Spleen (tissue), 11 donors: ENCODE measurements at regions not wholly inside any gene's neighbourhood (a gene's known extent, or its start where the extent isn't known, plus 50 kb on each side); places are given as distances from the start of the nearest gene placed in this dataset.

Experiments used
- DNase-seq: peaks from one replicate; pipeline ENCODE4 v3.0.0-alpha.2; 2020
- H3K27ac ChIP-seq, 8 donors: fragments of 200-600 bp; sonication (generic) in 7 of 8; 1 replicate in 4 of 8; 2 replicates in 4 of 8; pipeline versions ENCODE4 v1.5.0 to v1.8.0; 2016 to 2021; ENCODE audit warnings: inconsistent platforms in 4 of 8, mild to moderate bottlenecking in 4 of 8, moderate library complexity in 1 of 8
- H3K27me3 ChIP-seq, 7 donors: fragments of 200-600 bp; sonication (generic) in 6 of 7; replicated peaks in 1 of 7; 1 replicate in 4 of 7; 2 replicates in 3 of 7; pipeline versions ENCODE4 v1.5.0 to v1.8.0; 2016 to 2021; ENCODE audit warnings: inconsistent platforms in 3 of 7, mild to moderate bottlenecking in 1 of 7
- H3K36me3 ChIP-seq, 6 donors: fragments of 200-600 bp; sonication (generic) in 5 of 6; 1 replicate in 4 of 6; 2 replicates in 2 of 6; pipeline versions ENCODE4 v1.5.0 to v1.8.0; 2016 to 2021; ENCODE audit warnings: inconsistent platforms in 2 of 6
- H3K4me1 ChIP-seq, 6 donors: fragments of 200-600 bp; sonication (generic) in 5 of 6; 1 replicate in 3 of 6; 2 replicates in 3 of 6; pipeline versions ENCODE4 v1.5.0 to v1.8.0; 2016 to 2021; ENCODE audit warnings: inconsistent platforms in 3 of 6
- H3K4me3 ChIP-seq, 8 donors: fragments of 200-600 bp; sonication (generic) in 7 of 8; 1 replicate in 4 of 8; 2 replicates in 4 of 8; pipeline versions ENCODE4 v1.5.0 to v1.8.0; 2016 to 2021; ENCODE audit warnings: inconsistent platforms in 4 of 8, mild to moderate bottlenecking in 4 of 8, moderate library complexity in 2 of 8
- H3K9me3 ChIP-seq, 8 donors: fragments of 200-600 bp; sonication (generic) in 7 of 8; 1 replicate in 4 of 8; 2 replicates in 4 of 8; pipeline versions ENCODE4 v1.5.0 to v1.8.0; 2016 to 2021; ENCODE audit warnings: inconsistent platforms in 4 of 8
- POLR2A ChIP-seq, 3 donors: fragments of 450-650 bp; IDR thresholded peaks; one replicate each; pipeline ENCODE4 v1.5.1; 2017; ENCODE audit warnings: antibody characterized with exemption in 3 of 3, mild to moderate bottlenecking in 1 of 3
- POLR2AphosphoS5 ChIP-seq, 3 donors: sonication (generic); formaldehyde crosslinking; IDR thresholded peaks; one replicate each; pipeline ENCODE4 v1.5.1; 2017; ENCODE audit warnings: antibody characterized with exemption in 3 of 3
- WGBS, 5 donors: extraction: QIAGEN DNeasy Blood & Tissue Kit in 3 of 5; methylation state at CpG; one replicate each; pipeline versions ENCODE4 v1.1.5 to v1.1.7; 2013 to 2018; 5-methylcytosine and 5-hydroxymethylcytosine counted together
- intact Hi-C: fragments of 100-400 bp; cut with DNase I; formaldehyde crosslinking; loops from one replicate; pipeline ENCODE4 v1.15.0; 2023; ENCODE audit warnings: low total_unique reads
- TF ChIP-seq, protein P1 (sequence below), 11 experiments: fragments of 200-600 bp in 7 of 11; fragments of 450-650 bp in 4 of 11; sonication (generic) in 4 of 11; IDR thresholded peaks in 8 of 11; conservative IDR thresholded peaks in 3 of 11; 1 replicate in 7 of 11; 2 replicates in 4 of 11; pipeline versions ENCODE4 v1.4.0 to v1.8.0; 2016 to 2021; ENCODE audit warnings: antibody characterized with exemption in 11 of 11, inconsistent platforms in 4 of 11, mild to moderate bottlenecking in 1 of 11
- donor health status: healthy with polysubstance abuse.
- donor health status: DM: no; HTN: no; CAD: no; lungs with moderate emphysema.
- donor health status: DM: no; HTN: no; CAD: no.
- donor health status: Bipolar disorder and iron deficiency.
- donor health status: healthy.
- donor health status: DM: no; HTN: no; CAD: no.
- donor health status: DM: yes; HTN: yes; CAD: no.

GRCh38 chr2:51158251-51158650 lies 126.3 kb upstream of the NRXN1 start:
- no peak for DNase-seq

GRCh38 chr2:51153236-51153635 lies 121.3 kb upstream of the NRXN1 start:
- no peaks in the 10 kb centered on the region for H3K36me3 ChIP-seq
- intact Hi-C loops, result no loop called here
- no peak overlapping the region for H3K27ac ChIP-seq
- H3K9me3 ChIP-seq, result peaks cover 0 to 19% (median 7%) of the 10 kb centered on the region in 8 donors
- DNase-seq, result no peak
- no peaks in the 10 kb centered on the region for H3K27me3 ChIP-seq
- H3K4me3 ChIP-seq, result no peak overlapping the region
- no peaks in the 10 kb centered on the region for H3K4me1 ChIP-seq
- TF ChIP-seq, protein P1, sequence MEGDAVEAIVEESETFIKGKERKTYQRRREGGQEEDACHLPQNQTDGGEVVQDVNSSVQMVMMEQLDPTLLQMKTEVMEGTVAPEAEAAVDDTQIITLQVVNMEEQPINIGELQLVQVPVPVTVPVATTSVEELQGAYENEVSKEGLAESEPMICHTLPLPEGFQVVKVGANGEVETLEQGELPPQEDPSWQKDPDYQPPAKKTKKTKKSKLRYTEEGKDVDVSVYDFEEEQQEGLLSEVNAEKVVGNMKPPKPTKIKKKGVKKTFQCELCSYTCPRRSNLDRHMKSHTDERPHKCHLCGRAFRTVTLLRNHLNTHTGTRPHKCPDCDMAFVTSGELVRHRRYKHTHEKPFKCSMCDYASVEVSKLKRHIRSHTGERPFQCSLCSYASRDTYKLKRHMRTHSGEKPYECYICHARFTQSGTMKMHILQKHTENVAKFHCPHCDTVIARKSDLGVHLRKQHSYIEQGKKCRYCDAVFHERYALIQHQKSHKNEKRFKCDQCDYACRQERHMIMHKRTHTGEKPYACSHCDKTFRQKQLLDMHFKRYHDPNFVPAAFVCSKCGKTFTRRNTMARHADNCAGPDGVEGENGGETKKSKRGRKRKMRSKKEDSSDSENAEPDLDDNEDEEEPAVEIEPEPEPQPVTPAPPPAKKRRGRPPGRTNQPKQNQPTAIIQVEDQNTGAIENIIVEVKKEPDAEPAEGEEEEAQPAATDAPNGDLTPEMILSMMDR (IDR thresholded peaks at IDR 0.05 in 8 of 11, conservative IDR thresholded peaks at IDR 0.05 in 3 of 11), result no peak
- TF ChIP-seq POLR2A (IDR thresholded peaks at IDR 0.05), result no peak
- TF ChIP-seq POLR2AphosphoS5 (IDR thresholded peaks at IDR 0.05), result no peak

More at GRCh38 chr2:51158251-51158650, 126.3 kb upstream of the NRXN1 start:
- Histone ChIP-seq H3K4me1 (no peaks in the 10 kb centered on the region), H3K9me3 (no peaks in the 10 kb centered on the region), H3K27ac (no peak overlapping the region), H3K36me3 (no peaks in the 10 kb centered on the region), H3K27me3 (no peaks in the 10 kb centered on the region), H3K4me3 (no peak overlapping the region)
- intact Hi-C loops, result no loop called here
- 89 to 98% (median 96%) methylated on average over 1 of the region's 1 CpG for WGBS, 5 donors
- TF ChIP-seq POLR2AphosphoS5 (IDR thresholded peaks at IDR 0.05), result no peak
- no peak for TF ChIP-seq POLR2A (IDR thresholded peaks at IDR 0.05)
- TF ChIP-seq, protein P1 (IDR thresholded peaks at IDR 0.05 in 8 of 11, conservative IDR thresholded peaks at IDR 0.05 in 3 of 11), result no peak

DNA sequence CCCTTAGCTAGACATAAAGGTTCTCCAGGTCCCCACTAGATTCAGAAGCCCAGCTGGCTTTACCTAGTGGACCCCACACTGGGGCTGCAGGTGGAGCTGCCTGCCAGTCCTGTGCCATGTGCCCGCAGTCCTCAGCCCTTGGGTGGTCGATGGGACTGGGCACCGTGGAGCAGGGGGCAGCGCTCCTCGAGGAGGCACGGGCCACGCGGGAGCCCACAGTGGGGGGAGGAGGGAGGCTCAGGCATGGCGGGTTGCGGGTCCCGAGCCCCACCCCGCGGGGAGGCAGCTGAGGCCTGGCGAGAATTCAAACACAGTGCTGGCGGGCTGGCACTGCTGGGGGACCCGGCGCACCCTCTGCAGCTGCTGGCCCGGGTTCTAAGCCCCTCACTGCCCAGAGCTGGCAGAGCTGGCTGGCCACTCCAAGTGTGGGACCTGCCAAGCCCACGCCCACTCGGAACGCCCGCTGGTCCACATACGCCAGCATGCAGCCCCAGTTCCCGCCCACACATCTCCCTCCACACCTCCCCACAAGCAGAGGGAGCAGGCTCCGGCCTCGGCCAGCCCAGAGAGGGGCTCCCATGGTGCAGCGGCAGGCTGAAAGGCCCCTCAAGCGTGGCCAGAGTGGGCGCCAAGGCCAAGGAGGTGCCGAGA lies 119.7 kb upstream of the NRXN1 start:
- Histone ChIP-seq H3K4me1 (no peaks in the 10 kb centered on the region), H3K27ac (no peak overlapping the region), H3K36me3 (no peaks in the 10 kb centered on the region), H3K27me3 (no peaks in the 10 kb centered on the region), H3K9me3 (peaks cover 0 to 19% (median 7%) of the 10 kb centered on the region in 8 donors), H3K4me3 (no peak overlapping the region)
- WGBS, 5 donors, result 89 to 95% (median 93%) methylated on average over 12 to 30 of the region's 30 CpGs
- intact Hi-C loops, result no loop called here
- TF ChIP-seq POLR2A (IDR thresholded peaks at IDR 0.05) (no peak), POLR2AphosphoS5 (IDR thresholded peaks at IDR 0.05) (no peak)
- TF ChIP-seq, protein P1 (IDR thresholded peaks at IDR 0.05 in 8 of 11, conservative IDR thresholded peaks at IDR 0.05 in 3 of 11), result no peak
- DNase-seq, result no peak

- Histone ChIP-seq H3K4me1 (no peaks in the 10 kb centered on the region), H3K27me3 (no peaks in the 10 kb centered on the region), H3K27ac (no peak overlapping the region), H3K4me3 (no peak overlapping the region), H3K9me3 (peaks cover 0 to 19% (median 7%) of the 10 kb centered on the region in 8 donors), H3K36me3 (no peaks in the 10 kb centered on the region)
- intact Hi-C loops, result no loop called here
- DNase-seq, result no peak
- TF ChIP-seq, protein P1 (IDR thresholded peaks at IDR 0.05 in 8 of 11, conservative IDR thresholded peaks at IDR 0.05 in 3 of 11), result no peak
- TF ChIP-seq POLR2AphosphoS5 (IDR thresholded peaks at IDR 0.05), result no peak
- TF ChIP-seq POLR2A (IDR thresholded peaks at IDR 0.05), result no peak
- WGBS, 5 donors, result 76 to 92% (median 87%) methylated on average over 2 of the region's 2 CpGs
Measured at GRCh38 chr2:51149725-51150124, 117.8 kb upstream of the NRXN1 start.
